CD14-positive monocyte (primary cell): ENCODE measurements at regions not wholly inside any gene's neighbourhood (a gene's known extent, or its start where the extent isn't known, plus 50 kb on each side); places are given as distances from the start of the nearest gene placed in this dataset.
"Not testable (repeated sequence)": the region's sequence is repeated elsewhere in the genome, so short reads cannot be mapped to it uniquely, and the experiment has no call there.

Source experiments
- DNase-seq, 3 donors: peaks; one replicate each; pipeline ENCODE4 v3.0.0-alpha.2; 2011 to 2022
- H2AFZ ChIP-seq: 2 replicates; pipeline ENCODE4 v1.6.0; 2012; ENCODE audit warnings: mild to moderate bottlenecking, low read depth, low read length, inconsistent platforms; ENCODE audit not compliant: insufficient read depth, poor library complexity, severe bottlenecking
- H3K27ac ChIP-seq, 2 donors: 1 replicate in 1 of 2; 2 replicates in 1 of 2; pipeline ENCODE4 v1.5.1; 2012 to 2013; ENCODE audit warnings: low read length in 2 of 2, control low read depth in 1 of 2, inconsistent platforms in 1 of 2, low read depth in 1 of 2, mild to moderate bottlenecking in 1 of 2
- H3K27me3 ChIP-seq, 2 donors: one replicate each; pipeline versions ENCODE4 v1.6.0 to v1.6.1; 2011 to 2013; ENCODE audit warnings: low read length in 2 of 2; ENCODE audit not compliant: control insufficient read depth in 2 of 2, insufficient read depth in 2 of 2
- H3K36me3 ChIP-seq, 2 donors: replicated peaks in 1 of 2; 1 replicate in 1 of 2; 2 replicates in 1 of 2; pipeline versions ENCODE4 v1.5.1 to v1.6.1; 2012 to 2013; ENCODE audit warnings: low read length in 2 of 2, control low read depth in 1 of 2, inconsistent platforms in 1 of 2, mild to moderate bottlenecking in 1 of 2; ENCODE audit not compliant: insufficient read depth in 2 of 2, control insufficient read depth in 1 of 2
- H3K4me1 ChIP-seq, 2 donors: 1 replicate in 1 of 2; 2 replicates in 1 of 2; pipeline versions ENCODE4 v1.5.1 to v1.6.1; 2012 to 2013; ENCODE audit warnings: low read length in 2 of 2, control low read depth in 1 of 2, inconsistent platforms in 1 of 2, mild to moderate bottlenecking in 1 of 2, moderate library complexity in 1 of 2; ENCODE audit not compliant: insufficient read depth in 2 of 2, control insufficient read depth in 1 of 2
- H3K4me2 ChIP-seq: replicated peaks from 2 replicates; pipeline ENCODE3; 2012; ENCODE audit warnings: low read length, moderate library complexity, mild to moderate bottlenecking; ENCODE audit not compliant: poor library complexity, severe bottlenecking; ENCODE audit errors: extremely low read depth
- H3K4me3 ChIP-seq, 3 experiments: fragments of 200-600 bp in 1 of 3; sonication (generic) in 1 of 3; replicated peaks in 1 of 3; 1 replicate in 2 of 3; 2 replicates in 1 of 3; pipeline ENCODE4 v1.5.1; 2011 to 2013; ENCODE audit warnings: low read length in 3 of 3, mild to moderate bottlenecking in 3 of 3, control low read depth in 2 of 3, low read depth in 2 of 3, inconsistent platforms in 1 of 3, moderate library complexity in 1 of 3
- H3K79me2 ChIP-seq: 2 replicates; pipeline ENCODE4 v1.6.0; 2012; ENCODE audit warnings: mild to moderate bottlenecking, control low read depth, inconsistent platforms, low read length, moderate library complexity; ENCODE audit not compliant: insufficient read depth
- H3K9ac ChIP-seq: 2 replicates; pipeline ENCODE4 v1.6.0; 2017; ENCODE audit warnings: low read length, mild to moderate bottlenecking; ENCODE audit not compliant: insufficient read depth, poor library complexity, severe bottlenecking
- H3K9me3 ChIP-seq, 2 donors: replicated peaks in 1 of 2; 1 replicate in 1 of 2; 2 replicates in 1 of 2; pipeline versions ENCODE4 v1.5.1 to v1.6.1; 2012 to 2013; ENCODE audit warnings: low read length in 2 of 2, control low read depth in 1 of 2; ENCODE audit not compliant: control insufficient read depth in 1 of 2, insufficient read depth in 1 of 2
- H4K20me1 ChIP-seq: 2 replicates; pipeline ENCODE4 v1.6.0; 2012; ENCODE audit warnings: mild to moderate bottlenecking, low read length, control low read depth, moderate library complexity; ENCODE audit not compliant: insufficient read depth
- H3K27ac Mint-ChIP-seq, 7 donors: one replicate each; pipeline ENCODE4 v1.8.0; 2020; ENCODE audit warnings: mild to moderate bottlenecking in 7 of 7, mixed read lengths in 7 of 7, moderate library complexity in 6 of 7, inconsistent platforms in 2 of 7
- H3K27me3 Mint-ChIP-seq, 3 donors: one replicate each; pipeline ENCODE4 v1.8.0; 2021 to 2022; ENCODE audit warnings: low read depth in 3 of 3, mild to moderate bottlenecking in 3 of 3, mixed read lengths in 3 of 3, moderate library complexity in 3 of 3, inconsistent platforms in 1 of 3
- H3K36me3 Mint-ChIP-seq, 2 donors: one replicate each; pipeline ENCODE4 v1.8.0; 2020; ENCODE audit warnings: mixed read lengths in 2 of 2, inconsistent platforms in 1 of 2, mild to moderate bottlenecking in 1 of 2
- H3K4me1 Mint-ChIP-seq: one replicate; pipeline ENCODE4 v1.8.0; 2020; ENCODE audit warnings: mild to moderate bottlenecking, mixed read lengths
- H3K4me3 Mint-ChIP-seq, 2 donors: one replicate each; pipeline ENCODE4 v1.8.0; 2020; ENCODE audit warnings: mild to moderate bottlenecking in 2 of 2, mixed read lengths in 2 of 2, moderate library complexity in 1 of 2
- H3K9me3 Mint-ChIP-seq, 7 donors: one replicate each; pipeline ENCODE4 v1.8.0; 2020 to 2022; ENCODE audit warnings: mixed read lengths in 7 of 7, mild to moderate bottlenecking in 6 of 7, moderate library complexity in 6 of 7, inconsistent platforms in 2 of 7
- WGBS: methylation state at CpG from one replicate; pipeline ENCODE4 v1.1.5; 2013; ENCODE audit warnings: missing lambda C conversion rate; ENCODE audit not compliant: insufficient coverage; 5-methylcytosine and 5-hydroxymethylcytosine counted together
- intact Hi-C, 2 donors: fragments of 100-400 bp; cut with micrococcal nuclease; formaldehyde crosslinking; loops; one replicate each; pipeline versions ENCODE4 v1.15.0 to v1.15.1; 2023
- TF ChIP-seq, protein P1 (sequence below): fragments of 200-600 bp; IDR thresholded peaks from one replicate; pipeline ENCODE4 v1.8.0; 2022; ENCODE audit warnings: antibody characterized with exemption, mild to moderate bottlenecking

DNA sequence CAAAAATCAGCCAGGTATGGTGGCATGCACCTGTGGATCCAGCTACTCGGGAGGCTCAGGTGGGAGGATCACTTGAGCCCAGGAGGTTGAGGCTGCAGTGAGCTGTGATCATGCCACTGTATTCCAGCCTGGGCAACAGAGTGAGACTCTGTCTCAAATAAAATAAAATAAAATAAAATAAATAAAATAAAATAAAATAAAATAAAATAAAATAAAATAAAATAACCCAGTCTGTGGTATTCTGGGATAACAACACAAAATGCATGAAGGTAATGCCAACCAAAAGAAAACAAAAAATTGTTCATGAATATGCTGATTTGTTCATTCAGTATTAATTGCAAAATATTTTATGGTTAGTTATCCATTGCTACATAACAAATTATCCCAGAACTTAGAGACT lies 54.4 kb upstream of the HPDL start:
- H3K4me3 Mint-ChIP-seq, H3K4me2 ChIP-seq, H3K27me3 ChIP-seq, H3K27me3 Mint-ChIP-seq, intact Hi-C loops, H3K36me3 ChIP-seq, H4K20me1 ChIP-seq, H3K4me1 ChIP-seq, H2AFZ ChIP-seq, H3K4me1 Mint-ChIP-seq, H3K9ac ChIP-seq, H3K4me3 ChIP-seq, DNase-seq, H3K9me3 ChIP-seq, H3K36me3 Mint-ChIP-seq, H3K79me2 ChIP-seq: not testable (repeated sequence)
- peak overlapping the region in 1 of 2 donors; percentile 37 for H3K27ac ChIP-seq
- no CpG with 5 or more reads among the region's 1 CpG for WGBS
- Mint-ChIP-seq H3K27ac (peak overlapping the region in 2 of 7 donors; percentile 35), H3K9me3 (peaks cover 0 to 12% (median 6%) of the 10 kb centered on the region in 7 donors)

DNA sequence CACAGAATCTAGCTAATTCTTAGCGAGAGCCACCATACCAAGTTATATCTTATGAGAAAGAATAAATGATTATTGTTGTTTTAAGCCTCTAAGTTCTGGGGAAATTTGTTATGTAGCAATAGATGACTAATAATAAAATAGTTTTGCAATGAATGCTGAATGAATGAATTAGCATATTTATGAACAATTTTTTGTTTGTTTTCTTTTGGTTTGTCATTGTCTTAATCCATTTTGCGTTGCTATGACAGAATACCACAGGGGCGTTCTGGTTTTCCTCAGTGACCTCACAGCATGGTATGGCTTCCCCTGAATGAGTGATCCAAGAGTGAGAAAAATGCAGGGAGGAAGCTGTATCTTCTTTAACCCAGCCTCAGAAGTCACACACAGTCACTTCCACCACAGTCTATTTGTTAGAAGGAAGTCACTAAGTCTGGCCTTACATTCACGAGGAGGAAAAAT lies 53.8 kb upstream of the HPDL start:
- H3K4me3 ChIP-seq = no peak overlapping the region
- H3K9me3 ChIP-seq = peaks cover 0 to 3% of the 10 kb centered on the region in 2 donors
- no peaks in the 10 kb centered on the region for H3K36me3 ChIP-seq
- Mint-ChIP-seq H3K27me3 (peaks cover 0 to 3% (median 0%) of the 10 kb centered on the region in 3 donors), H3K4me3 (no peak overlapping the region), H3K9me3 (peaks cover 0 to 12% (median 9%) of the 10 kb centered on the region in 7 donors), H3K27ac (peak overlapping the region in 5 of 7 donors; percentile 78 to 97 (median 94)), H3K4me1 (no peaks in the 10 kb centered on the region), H3K36me3 (no peaks in the 10 kb centered on the region)
- peak in 2 of 3 donors; percentile 64 to 86 for DNase-seq
- intact Hi-C loops = no loop called here
- H3K4me2 ChIP-seq = no peak overlapping the region
- WGBS = 87% methylated on average over 2 of the region's 4 CpGs
- TF ChIP-seq, protein P1, sequence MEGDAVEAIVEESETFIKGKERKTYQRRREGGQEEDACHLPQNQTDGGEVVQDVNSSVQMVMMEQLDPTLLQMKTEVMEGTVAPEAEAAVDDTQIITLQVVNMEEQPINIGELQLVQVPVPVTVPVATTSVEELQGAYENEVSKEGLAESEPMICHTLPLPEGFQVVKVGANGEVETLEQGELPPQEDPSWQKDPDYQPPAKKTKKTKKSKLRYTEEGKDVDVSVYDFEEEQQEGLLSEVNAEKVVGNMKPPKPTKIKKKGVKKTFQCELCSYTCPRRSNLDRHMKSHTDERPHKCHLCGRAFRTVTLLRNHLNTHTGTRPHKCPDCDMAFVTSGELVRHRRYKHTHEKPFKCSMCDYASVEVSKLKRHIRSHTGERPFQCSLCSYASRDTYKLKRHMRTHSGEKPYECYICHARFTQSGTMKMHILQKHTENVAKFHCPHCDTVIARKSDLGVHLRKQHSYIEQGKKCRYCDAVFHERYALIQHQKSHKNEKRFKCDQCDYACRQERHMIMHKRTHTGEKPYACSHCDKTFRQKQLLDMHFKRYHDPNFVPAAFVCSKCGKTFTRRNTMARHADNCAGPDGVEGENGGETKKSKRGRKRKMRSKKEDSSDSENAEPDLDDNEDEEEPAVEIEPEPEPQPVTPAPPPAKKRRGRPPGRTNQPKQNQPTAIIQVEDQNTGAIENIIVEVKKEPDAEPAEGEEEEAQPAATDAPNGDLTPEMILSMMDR = no peak
- H4K20me1 ChIP-seq = no peaks in the 10 kb centered on the region
- H3K27ac ChIP-seq = peak overlapping the region; percentile 42 to 67
- H3K79me2 ChIP-seq = no peaks in the 10 kb centered on the region
- no peaks in the 10 kb centered on the region for H3K4me1 ChIP-seq
- no peaks in the 10 kb centered on the region for H3K27me3 ChIP-seq
- no peak overlapping the region for H2AFZ ChIP-seq
- no peak overlapping the region for H3K9ac ChIP-seq
